Muscle layer of duodenum (tissue), 2 donors: ENCODE measurements at regions not wholly inside any gene's neighbourhood (a gene's known extent, or its start where the extent isn't known, plus 50 kb on each side); places are given as distances from the start of the nearest gene placed in this dataset.

Source experiments
- H3K27ac ChIP-seq: one replicate; pipeline ENCODE4 v1.7.0; 2013; ENCODE audit warnings: mild to moderate bottlenecking, low read length
- H3K27me3 ChIP-seq: one replicate; pipeline ENCODE4 v1.7.0; 2013; ENCODE audit warnings: low read depth, mild to moderate bottlenecking, control low read depth, low read length
- H3K36me3 ChIP-seq, 2 donors: one replicate each; pipeline ENCODE4 v1.7.0; 2013; ENCODE audit warnings: low read length in 2 of 2, control low read depth in 1 of 2, mild to moderate bottlenecking in 1 of 2; ENCODE audit not compliant: insufficient read depth in 2 of 2, control insufficient read depth in 1 of 2
- H3K4me1 ChIP-seq, 2 donors: one replicate each; pipeline ENCODE4 v1.7.0; 2013; ENCODE audit warnings: low read length in 2 of 2, mild to moderate bottlenecking in 2 of 2, control low read depth in 1 of 2, moderate library complexity in 1 of 2; ENCODE audit not compliant: insufficient read depth in 2 of 2, control insufficient read depth in 1 of 2
- H3K4me3 ChIP-seq, 2 donors: one replicate each; pipeline ENCODE4 v1.7.0; 2013; ENCODE audit warnings: low read length in 2 of 2, low read depth in 1 of 2, mild to moderate bottlenecking in 1 of 2
- H3K9me3 ChIP-seq, 2 donors: one replicate each; pipeline ENCODE4 v1.7.0; 2013; ENCODE audit warnings: low read length in 2 of 2, control low read depth in 1 of 2, mild to moderate bottlenecking in 1 of 2; ENCODE audit not compliant: control insufficient read depth in 1 of 2
- donor health status: healthy.

DNA sequence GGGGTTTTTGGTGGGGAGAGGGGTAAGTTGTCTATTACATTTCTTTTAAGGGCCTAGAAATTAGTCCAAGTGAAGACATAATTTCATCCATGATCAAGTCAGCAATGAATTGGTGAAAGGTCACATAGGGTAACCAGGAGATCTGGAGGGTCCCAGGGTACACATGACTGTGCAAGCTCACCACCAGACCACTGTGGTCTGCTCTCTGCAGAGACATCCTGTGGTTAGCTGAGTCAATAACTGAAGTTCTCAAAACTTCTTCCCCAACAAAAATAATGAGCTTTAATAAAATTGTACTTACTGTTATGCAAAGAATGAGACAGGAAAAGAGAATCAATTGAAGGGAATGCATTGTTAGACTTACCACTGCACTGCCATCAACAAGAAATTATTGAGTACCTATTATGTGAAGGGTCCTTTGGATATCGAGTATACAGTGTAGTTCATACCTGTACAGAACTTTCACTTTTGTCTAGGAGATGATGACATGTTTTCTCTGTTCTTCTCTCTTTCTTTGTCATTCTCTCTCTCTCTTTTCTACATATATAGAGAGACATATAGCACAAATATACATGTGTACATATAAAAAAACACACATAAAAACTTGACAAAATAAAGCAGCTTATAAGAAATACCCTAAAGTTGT, 209.8 kb downstream of the GJA1 start:
- Histone ChIP-seq H3K27me3 (no peaks in the 10 kb centered on the region), H3K4me3 (no peak overlapping the region)

DNA sequence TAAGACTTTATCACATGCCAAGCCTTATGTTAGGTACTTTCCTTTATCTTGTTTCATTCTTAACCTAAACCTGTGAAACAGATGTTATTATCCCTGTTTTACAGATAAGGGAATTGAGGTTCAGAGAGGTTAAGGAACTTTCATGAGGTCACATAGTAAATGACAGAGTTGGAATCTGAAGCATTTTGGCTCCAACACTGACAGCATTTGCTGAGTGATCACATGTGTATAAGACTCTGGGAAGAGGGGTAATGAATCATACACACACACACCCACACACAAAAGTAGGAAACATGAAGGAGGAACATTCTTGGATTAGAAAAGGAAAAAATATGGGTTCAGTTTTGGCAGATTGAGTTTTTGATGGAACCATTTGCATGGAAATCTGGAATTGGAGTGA, 212.5 kb downstream of the GJA1 start:
- Histone ChIP-seq H3K4me3 (no peak overlapping the region), H3K4me1 (no peaks in the 10 kb centered on the region), H3K36me3 (no peaks in the 10 kb centered on the region), H3K27ac (no peak overlapping the region), H3K9me3 (no peaks in the 10 kb centered on the region), H3K27me3 (no peaks in the 10 kb centered on the region)

More for the DNA sequence above, 209.8 kb downstream of the GJA1 start:
- Histone ChIP-seq H3K9me3 (no peaks in the 10 kb centered on the region), H3K4me1 (no peaks in the 10 kb centered on the region), H3K36me3 (no peaks in the 10 kb centered on the region), H3K27ac (no peak overlapping the region)

DNA sequence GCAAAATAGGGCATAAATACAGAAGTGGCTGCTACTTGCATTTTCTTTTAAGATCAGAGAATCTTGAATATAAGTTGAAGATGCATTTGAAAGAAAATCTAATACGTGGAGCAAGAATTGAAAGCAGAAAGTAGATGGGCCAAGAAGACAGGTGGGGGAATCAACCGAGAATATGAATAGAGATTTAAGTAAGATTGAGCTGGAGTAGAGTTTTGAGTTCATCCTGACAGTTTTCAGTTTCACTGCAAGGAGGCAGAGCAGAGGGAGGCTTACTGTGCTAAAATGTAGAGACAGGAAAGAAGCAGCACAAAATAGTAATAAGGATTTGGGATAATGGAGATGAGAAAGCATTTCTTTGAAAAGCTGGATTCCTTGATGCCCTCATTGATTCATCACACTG, 214.5 kb downstream of the GJA1 start:
- Histone ChIP-seq H3K27me3 (no peaks in the 10 kb centered on the region), H3K4me1 (no peaks in the 10 kb centered on the region), H3K36me3 (no peaks in the 10 kb centered on the region), H3K27ac (no peak overlapping the region), H3K9me3 (no peaks in the 10 kb centered on the region), H3K4me3 (no peak overlapping the region)

DNA sequence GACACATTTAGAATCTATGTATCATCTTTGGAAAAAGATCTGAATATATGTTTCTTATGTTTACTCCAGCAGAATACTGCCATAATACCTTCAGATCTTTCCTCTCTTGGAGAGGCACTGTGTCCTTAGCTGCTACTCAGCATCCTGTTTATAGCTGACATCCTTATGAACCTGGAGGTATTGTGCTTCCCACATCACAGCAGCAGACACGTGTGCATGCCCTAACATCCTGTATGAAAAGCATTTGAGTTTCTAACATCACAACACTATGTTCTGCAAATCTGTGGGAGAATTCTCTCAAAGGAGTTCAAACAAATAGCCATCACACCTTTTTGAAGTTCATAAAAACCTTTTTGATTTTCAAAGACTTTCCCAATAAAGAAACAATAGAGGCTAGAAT, 216.0 kb downstream of the GJA1 start:
- Histone ChIP-seq H3K4me1 (no peaks in the 10 kb centered on the region), H3K36me3 (no peaks in the 10 kb centered on the region), H3K9me3 (no peaks in the 10 kb centered on the region), H3K27ac (no peak overlapping the region), H3K4me3 (no peak overlapping the region), H3K27me3 (no peaks in the 10 kb centered on the region)

DNA sequence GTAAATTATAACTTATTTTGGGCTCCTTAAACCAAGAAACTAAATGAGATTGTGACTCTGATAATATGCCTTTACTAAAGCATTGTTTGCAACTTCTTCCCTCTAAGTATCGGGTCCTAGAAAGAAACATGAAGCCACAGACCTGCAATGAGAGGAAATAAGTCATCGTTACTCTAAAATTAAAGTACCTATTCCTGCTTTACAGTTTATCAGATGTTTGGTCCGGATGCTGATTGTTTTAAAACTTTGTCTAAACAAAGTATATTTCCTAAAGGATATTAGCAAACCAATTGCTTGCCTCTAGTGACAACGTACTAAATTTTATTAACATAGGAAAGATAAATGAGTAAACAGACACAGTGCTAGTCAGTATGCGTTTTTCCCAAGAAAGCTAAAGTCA, 216.8 kb downstream of the GJA1 start:
- H3K27me3 ChIP-seq = no peaks in the 10 kb centered on the region
- no peak overlapping the region for H3K27ac ChIP-seq
- no peak overlapping the region for H3K4me3 ChIP-seq
- H3K4me1 ChIP-seq = no peaks in the 10 kb centered on the region
- H3K9me3 ChIP-seq = no peaks in the 10 kb centered on the region
- H3K36me3 ChIP-seq = no peaks in the 10 kb centered on the region

DNA sequence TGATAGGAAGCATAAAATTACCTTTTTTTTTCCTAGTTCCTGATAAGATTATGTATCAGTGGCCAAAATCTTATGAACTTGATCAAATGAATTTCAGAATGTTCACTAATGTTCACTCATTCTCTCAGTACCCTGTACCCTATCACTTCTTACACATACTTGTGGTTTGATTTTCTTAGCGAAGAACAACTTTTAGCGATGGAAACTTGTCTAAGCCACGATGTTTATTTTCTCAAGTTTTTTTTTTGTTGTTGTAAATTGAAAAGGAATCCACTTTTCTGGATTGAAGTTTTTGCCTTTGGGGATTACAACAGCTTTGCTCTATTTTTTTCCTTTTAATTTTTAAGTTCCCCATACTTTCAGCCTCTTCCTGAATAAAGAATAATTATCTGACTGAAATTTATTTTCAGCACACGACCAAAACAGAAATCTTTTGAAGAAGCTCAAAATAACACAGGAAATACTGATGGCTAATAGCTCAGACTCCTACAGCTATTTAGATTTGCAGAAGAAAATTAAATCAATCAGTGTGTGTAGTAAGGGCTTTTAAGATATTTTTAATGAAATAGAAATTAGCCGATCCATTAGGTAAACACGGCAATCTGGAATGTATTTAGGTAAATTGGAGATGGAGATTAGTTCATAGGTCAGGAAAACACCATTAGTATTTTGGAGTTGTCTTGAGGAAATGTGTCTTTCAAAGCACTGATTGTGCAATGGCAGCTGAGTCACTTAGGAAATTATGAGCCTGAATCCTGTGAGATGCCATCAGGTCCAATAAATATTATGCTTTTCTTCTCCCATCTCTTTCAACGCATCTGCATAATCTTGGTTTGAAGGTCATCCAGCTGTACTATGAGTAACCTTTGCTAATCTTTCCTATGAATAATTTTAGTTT, 217.5 kb downstream of the GJA1 start:
- H3K9me3 ChIP-seq = no peaks in the 10 kb centered on the region
- H3K27me3 ChIP-seq = no peaks in the 10 kb centered on the region
- no peak overlapping the region for H3K27ac ChIP-seq
- no peak overlapping the region for H3K4me3 ChIP-seq
- H3K4me1 ChIP-seq = no peaks in the 10 kb centered on the region
- H3K36me3 ChIP-seq = no peaks in the 10 kb centered on the region

DNA sequence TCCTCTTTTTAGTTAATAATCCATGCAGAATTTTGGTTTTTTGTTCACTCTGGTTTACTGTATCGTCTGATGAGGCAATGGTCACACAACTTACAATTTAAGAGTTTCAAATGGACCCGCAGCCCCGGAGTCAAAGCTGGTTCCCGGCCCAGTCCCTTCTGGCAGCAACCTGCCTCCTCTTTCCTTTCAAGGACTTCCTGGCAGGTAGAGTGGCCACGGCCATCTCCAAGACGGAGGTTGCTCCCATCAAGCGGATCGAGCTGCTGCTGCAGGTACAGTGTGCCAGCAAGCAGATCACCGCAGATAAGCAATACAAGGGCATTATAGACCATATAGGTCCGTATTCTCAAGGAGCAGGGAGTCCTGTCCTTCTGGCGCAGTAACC, 218.2 kb downstream of the GJA1 start:
- Histone ChIP-seq H3K36me3 (no peaks in the 10 kb centered on the region), H3K27ac (no peak overlapping the region), H3K27me3 (no peaks in the 10 kb centered on the region), H3K9me3 (no peaks in the 10 kb centered on the region), H3K4me1 (no peaks in the 10 kb centered on the region), H3K4me3 (no peak overlapping the region)

DNA sequence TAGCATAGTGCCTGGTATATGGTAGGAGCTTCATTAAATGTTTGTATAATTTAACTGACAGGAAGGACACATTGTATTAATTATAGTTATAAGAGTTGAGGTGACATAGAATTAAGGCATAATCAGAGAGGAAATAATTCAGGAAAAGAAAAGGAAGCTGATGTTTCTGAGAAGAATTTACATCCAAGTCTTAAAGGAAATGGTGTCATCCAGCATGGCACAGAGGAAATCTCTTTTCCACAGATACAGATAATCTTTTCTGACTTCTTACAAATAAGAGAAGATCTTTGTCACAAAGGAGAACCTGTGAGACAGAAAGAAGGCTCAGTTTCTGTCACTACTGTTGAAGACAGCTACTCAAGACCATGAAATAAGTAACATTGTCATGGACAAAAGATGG, 222.5 kb downstream of the GJA1 start:
- Histone ChIP-seq H3K27ac (no peak overlapping the region), H3K36me3 (no peaks in the 10 kb centered on the region), H3K4me3 (no peak overlapping the region), H3K9me3 (no peaks in the 10 kb centered on the region), H3K4me1 (no peaks in the 10 kb centered on the region), H3K27me3 (no peaks in the 10 kb centered on the region)

DNA sequence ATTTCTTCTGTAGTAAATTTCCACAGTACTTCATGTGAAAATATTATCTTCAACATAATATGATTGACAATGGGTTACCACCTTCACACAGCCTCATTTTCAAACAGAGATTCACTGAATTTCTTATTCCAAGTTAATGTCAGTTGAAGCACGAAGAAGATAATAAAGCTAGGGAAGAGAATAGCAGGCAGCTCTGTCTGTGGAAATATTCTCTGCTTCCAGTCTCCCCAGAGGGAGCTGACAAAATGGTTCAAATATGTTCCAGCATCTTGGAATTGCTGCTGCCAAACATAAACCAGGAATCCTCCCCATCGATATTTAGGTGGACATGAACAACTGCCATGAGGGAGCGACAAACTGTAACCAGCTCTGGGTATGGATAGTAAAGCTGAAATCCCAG, 224.8 kb downstream of the GJA1 start:
- Histone ChIP-seq H3K27me3 (no peaks in the 10 kb centered on the region), H3K4me1 (no peaks in the 10 kb centered on the region), H3K36me3 (no peaks in the 10 kb centered on the region), H3K27ac (no peak overlapping the region), H3K9me3 (no peaks in the 10 kb centered on the region), H3K4me3 (no peak overlapping the region)

DNA sequence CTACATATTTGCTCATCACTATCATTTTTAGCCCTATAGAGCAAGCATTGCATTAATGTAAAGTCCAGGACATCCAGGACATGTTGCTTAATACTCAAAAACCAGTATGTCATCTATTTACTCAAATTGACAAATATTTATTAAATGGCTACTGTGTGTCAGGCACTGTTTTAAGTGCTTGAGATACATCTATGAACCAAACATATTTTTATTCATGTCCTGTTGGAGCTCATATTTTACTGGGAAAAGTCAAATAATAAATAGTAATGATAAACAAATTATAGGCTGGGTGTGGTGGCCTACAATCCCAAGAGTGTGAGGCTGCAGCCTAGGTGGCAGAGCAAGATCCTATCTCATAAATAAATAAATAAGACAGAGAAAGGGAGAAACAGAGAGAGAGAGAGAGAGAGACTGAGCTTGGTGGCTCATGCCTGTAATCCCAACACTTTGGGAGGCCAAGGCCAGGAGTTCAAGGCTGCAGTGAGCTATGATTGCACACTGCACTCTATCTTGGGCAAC, 227.9 kb downstream of the GJA1 start:
- peaks cover 0 to 5% of the 10 kb centered on the region in 2 donors for H3K4me1 ChIP-seq
- H3K27me3 ChIP-seq = no peaks in the 10 kb centered on the region
- no peaks in the 10 kb centered on the region for H3K36me3 ChIP-seq
- no peak overlapping the region for H3K27ac ChIP-seq
- H3K4me3 ChIP-seq = no peak overlapping the region
- H3K9me3 ChIP-seq = no peaks in the 10 kb centered on the region

DNA sequence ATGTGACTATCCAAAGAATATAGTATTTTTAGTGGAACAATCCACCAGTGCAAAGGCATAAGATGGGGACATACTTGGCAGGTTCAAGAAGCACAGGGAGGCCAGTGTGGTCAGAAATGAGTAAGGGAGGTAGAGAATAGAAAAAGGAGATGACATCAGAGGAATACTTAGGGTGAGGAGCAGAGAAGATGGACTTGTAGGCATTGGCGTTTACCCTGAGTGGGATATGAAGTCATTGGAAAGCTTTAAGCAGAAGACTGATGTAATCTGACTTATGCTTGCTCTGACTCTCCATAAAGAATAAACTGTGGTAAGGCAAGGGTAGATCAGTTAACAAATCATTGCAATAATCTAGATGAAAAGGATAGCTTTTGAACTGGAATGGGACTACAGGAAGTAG, 228.7 kb downstream of the GJA1 start:
- peaks cover 0 to 5% of the 10 kb centered on the region in 2 donors for H3K4me1 ChIP-seq
- H3K36me3 ChIP-seq = no peaks in the 10 kb centered on the region
- H3K27me3 ChIP-seq = no peaks in the 10 kb centered on the region
- no peak overlapping the region for H3K4me3 ChIP-seq
- H3K27ac ChIP-seq = no peak overlapping the region
- H3K9me3 ChIP-seq = no peaks in the 10 kb centered on the region
